Activated naive CD4-positive, alpha-beta T cell treated with anti-CD3 and anti-CD28 coated beads, Interleukin-2, amount 50 U/mL, for 72 hours (primary cell): ENCODE measurements at regions not wholly inside any gene's neighbourhood (a gene's known extent, or its start where the extent isn't known, plus 50 kb on each side); places are given as distances from the start of the nearest gene placed in this dataset.

ENCODE experiments used
- ATAC-seq, 2 donors: fragments of 150-1000 bp; cut with Tn5 transposase; 2 replicates each; pipeline ENCODE4 v1.10.0; 2021; ENCODE audit warnings: mild to moderate bottlenecking in 2 of 2, moderate library complexity in 2 of 2
- DNase-seq, 2 donors: peaks; one replicate each; pipeline ENCODE4 v3.0.0; 2021 to 2022; ENCODE audit warnings: low spot score in 2 of 2
- H3K27ac Mint-ChIP-seq, 2 donors: one replicate each; pipeline ENCODE4 v1.8.0; 2022; ENCODE audit warnings: mild to moderate bottlenecking in 2 of 2, mixed read lengths in 2 of 2
- H3K36me3 Mint-ChIP-seq, 2 donors: one replicate each; pipeline ENCODE4 v1.8.0; 2022; ENCODE audit warnings: mixed read lengths in 2 of 2
- H3K9me3 Mint-ChIP-seq, 2 donors: one replicate each; pipeline ENCODE4 v1.8.0; 2022; ENCODE audit warnings: mixed read lengths in 2 of 2

GRCh38 chr3:135864060-135864459, 101.5 kb upstream of the PPP2R3A start:
- Mint-ChIP-seq H3K9me3 (no peaks in the 10 kb centered on the region), H3K36me3 (no peaks in the 10 kb centered on the region), H3K27ac (no peak overlapping the region)
- DNase-seq (no peak), ATAC-seq (no peak)

GRCh38 chr3:135865085-135865484, 100.4 kb upstream of the PPP2R3A start:
- Mint-ChIP-seq H3K27ac (no peak overlapping the region), H3K36me3 (no peaks in the 10 kb centered on the region), H3K9me3 (no peaks in the 10 kb centered on the region)
- ATAC-seq (no peak), DNase-seq (no peak)

GRCh38 chr3:135865553-135865952, 100.0 kb upstream of the PPP2R3A start:
- Mint-ChIP-seq H3K9me3 (no peaks in the 10 kb centered on the region), H3K27ac (no peak overlapping the region), H3K36me3 (no peaks in the 10 kb centered on the region)
- no peak for ATAC-seq
- DNase-seq = no peak

GRCh38 chr3:135867911-135868310, 97.6 kb upstream of the PPP2R3A start:
- Mint-ChIP-seq H3K36me3 (peaks cover 6 to 7% of the 10 kb centered on the region in 2 donors), H3K9me3 (peaks cover 9 to 10% of the 10 kb centered on the region in 2 donors), H3K27ac (no peak overlapping the region)
- DNase-seq (no peak), ATAC-seq (no peak)

- DNase-seq (no peak), ATAC-seq (no peak)
- no peak overlapping the region for H3K27ac Mint-ChIP-seq
- H3K9me3 Mint-ChIP-seq = peaks cover 9 to 19% of the 10 kb centered on the region in 2 donors
- H3K36me3 Mint-ChIP-seq = peaks cover 14 to 15% of the 10 kb centered on the region in 2 donors
These were observed 96.7 kb upstream of the PPP2R3A start for GRCh38 chr3:135868801-135869200.

GRCh38 chr3:135869439-135870105, 96.0 kb upstream of the PPP2R3A start:
- no peak for ATAC-seq
- Mint-ChIP-seq H3K36me3 (peaks cover 14 to 17% of the 10 kb centered on the region in 2 donors), H3K9me3 (peaks cover 9 to 21% of the 10 kb centered on the region in 2 donors), H3K27ac (no peak overlapping the region)
- no peak for DNase-seq

- Mint-ChIP-seq H3K36me3 (peaks cover 14 to 17% of the 10 kb centered on the region in 2 donors), H3K9me3 (peaks cover 9 to 21% of the 10 kb centered on the region in 2 donors), H3K27ac (no peak overlapping the region)
- DNase-seq = no peak
- no peak for ATAC-seq
These were observed 94.2 kb upstream of the PPP2R3A start for GRCh38 chr3:135871311-135871710.

GRCh38 chr3:135874035-135874434, 91.5 kb upstream of the PPP2R3A start:
- peaks cover 14 to 17% of the 10 kb centered on the region in 2 donors for H3K36me3 Mint-ChIP-seq
- ATAC-seq (no peak), DNase-seq (no peak)
- peaks cover 9 to 21% of the 10 kb centered on the region in 2 donors for H3K9me3 Mint-ChIP-seq
- H3K27ac Mint-ChIP-seq = no peak overlapping the region

GRCh38 chr3:135878501-135878900, 87.0 kb upstream of the PPP2R3A start:
- Mint-ChIP-seq H3K9me3 (peaks cover 0 to 5% of the 10 kb centered on the region in 2 donors), H3K36me3 (peaks cover 2 to 5% of the 10 kb centered on the region in 2 donors), H3K27ac (no peak overlapping the region)
- ATAC-seq (no peak), DNase-seq (no peak)

- Mint-ChIP-seq H3K36me3 (no peaks in the 10 kb centered on the region), H3K27ac (no peak overlapping the region), H3K9me3 (no peaks in the 10 kb centered on the region)
- DNase-seq = no peak
- ATAC-seq = no peak
These were observed 79.6 kb upstream of the PPP2R3A start for GRCh38 chr3:135885885-135886284.

GRCh38 chr3:135887220-135887619, 78.3 kb upstream of the PPP2R3A start:
- no peak for DNase-seq
- no peak overlapping the region for H3K27ac Mint-ChIP-seq
- ATAC-seq = no peak
- no peaks in the 10 kb centered on the region for H3K9me3 Mint-ChIP-seq
- H3K36me3 Mint-ChIP-seq = no peaks in the 10 kb centered on the region

- no peaks in the 10 kb centered on the region for H3K36me3 Mint-ChIP-seq
- ATAC-seq (no peak), DNase-seq (no peak)
- H3K9me3 Mint-ChIP-seq = no peaks in the 10 kb centered on the region
- no peak overlapping the region for H3K27ac Mint-ChIP-seq
These were observed 76.1 kb upstream of the PPP2R3A start for GRCh38 chr3:135889443-135889842.

GRCh38 chr3:135891121-135891520, 74.4 kb upstream of the PPP2R3A start:
- no peaks in the 10 kb centered on the region for H3K9me3 Mint-ChIP-seq
- no peak overlapping the region for H3K27ac Mint-ChIP-seq
- no peaks in the 10 kb centered on the region for H3K36me3 Mint-ChIP-seq
- ATAC-seq (no peak), DNase-seq (no peak)

GRCh38 chr3:135895106-135895733, 70.3 kb upstream of the PPP2R3A start:
- ATAC-seq (no peak), DNase-seq (peak in 1 of 2 donors; percentile 42)
- Mint-ChIP-seq H3K9me3 (no peaks in the 10 kb centered on the region), H3K36me3 (no peaks in the 10 kb centered on the region), H3K27ac (no peak overlapping the region)

- no peaks in the 10 kb centered on the region for H3K36me3 Mint-ChIP-seq
- no peaks in the 10 kb centered on the region for H3K9me3 Mint-ChIP-seq
- ATAC-seq (no peak), DNase-seq (no peak)
- H3K27ac Mint-ChIP-seq = no peak overlapping the region
These were observed 69.8 kb upstream of the PPP2R3A start for GRCh38 chr3:135895734-135896121.

GRCh38 chr3:135896613-135897012, 68.9 kb upstream of the PPP2R3A start:
- DNase-seq (no peak), ATAC-seq (no peak)
- H3K27ac Mint-ChIP-seq = no peak overlapping the region
- H3K36me3 Mint-ChIP-seq = no peaks in the 10 kb centered on the region
- H3K9me3 Mint-ChIP-seq = peaks cover 0 to 4% of the 10 kb centered on the region in 2 donors

GRCh38 chr3:135897715-135898114, 67.8 kb upstream of the PPP2R3A start:
- no peaks in the 10 kb centered on the region for H3K36me3 Mint-ChIP-seq
- DNase-seq (no peak), ATAC-seq (no peak)
- H3K9me3 Mint-ChIP-seq = peaks cover 0 to 4% of the 10 kb centered on the region in 2 donors
- H3K27ac Mint-ChIP-seq = peak overlapping the region in 1 of 2 donors; percentile 35

GRCh38 chr3:135898774-135899173, 66.8 kb upstream of the PPP2R3A start:
- Mint-ChIP-seq H3K27ac (no peak overlapping the region), H3K36me3 (no peaks in the 10 kb centered on the region), H3K9me3 (peaks cover 0 to 4% of the 10 kb centered on the region in 2 donors)
- no peak for ATAC-seq
- DNase-seq = no peak
